ENCODE measurements at regions not wholly inside any gene's neighbourhood (a gene's known extent, or its start where the extent isn't known, plus 50 kb on each side); places are given as distances from the start of the nearest gene placed in this dataset.

GRCh38 chr9:78694974-78695373, 398.0 kb downstream of the PSAT1 start:
- TF ChIP-seq EZH2 (IDR thresholded peaks at IDR 0.05; ENCODE audit: insufficient read depth, poor library complexity, severe bottlenecking) (no peak), EZH2phosphoT487 (IDR thresholded peaks at IDR 0.05; ENCODE audit: insufficient read depth, low read depth) (no peak)

All from GM23248 (cell line).